ENCODE measurements at regions not wholly inside any gene's neighbourhood (a gene's known extent, or its start where the extent isn't known, plus 50 kb on each side); places are given as distances from the start of the nearest gene placed in this dataset.

DNA sequence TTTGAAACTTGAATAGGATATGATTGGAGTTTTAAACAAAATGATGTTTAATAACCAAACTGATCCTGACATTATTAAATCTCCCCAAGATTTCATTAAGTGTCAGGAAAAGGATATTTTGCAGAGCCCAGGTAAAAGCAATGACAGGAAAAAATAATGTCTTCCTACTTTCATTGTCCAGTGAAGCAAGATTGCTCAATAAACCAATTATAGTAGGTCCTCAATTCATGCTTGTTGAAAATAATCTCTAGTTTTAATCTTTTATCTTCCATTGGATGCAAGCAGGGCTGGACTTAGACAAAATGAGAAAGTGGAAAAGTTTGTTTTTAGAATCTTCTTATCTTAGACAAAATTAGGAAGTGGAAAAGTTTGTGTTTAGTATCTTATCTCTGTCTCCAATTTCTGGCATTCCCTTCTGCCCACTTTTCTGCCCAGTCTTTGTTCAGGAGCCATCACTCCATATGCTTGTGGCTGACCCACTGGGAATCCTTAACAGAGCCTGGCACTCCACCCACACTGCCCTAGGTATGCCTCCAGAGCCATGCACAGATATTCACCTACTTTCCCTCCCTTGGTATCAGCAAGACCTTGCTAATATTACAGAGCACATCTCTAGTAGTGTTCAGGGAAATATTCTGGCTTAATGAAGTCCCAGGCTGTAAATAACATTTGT is 57.0 kb upstream of the CARMIL1 start:
- no peak for TF ChIP-seq Cebpa-rat (IDR thresholded peaks at IDR 0.05)
- Histone ChIP-seq H3K4me3 (no peak overlapping the region), H3K27me3 (no peaks in the 10 kb centered on the region), H3K36me3 (no peaks in the 10 kb centered on the region), H3K4me1 (0 out of 2 replicates have a peak, but pooled peaks cover 6% of the 10 kb centered on the region), H3K27ac (no peak overlapping the region), H3K9me3 (no peaks in the 10 kb centered on the region), H3K9ac (no peak overlapping the region), H4K20me1 (no peaks in the 10 kb centered on the region), H3K4me2 (no peak overlapping the region)

DNA sequence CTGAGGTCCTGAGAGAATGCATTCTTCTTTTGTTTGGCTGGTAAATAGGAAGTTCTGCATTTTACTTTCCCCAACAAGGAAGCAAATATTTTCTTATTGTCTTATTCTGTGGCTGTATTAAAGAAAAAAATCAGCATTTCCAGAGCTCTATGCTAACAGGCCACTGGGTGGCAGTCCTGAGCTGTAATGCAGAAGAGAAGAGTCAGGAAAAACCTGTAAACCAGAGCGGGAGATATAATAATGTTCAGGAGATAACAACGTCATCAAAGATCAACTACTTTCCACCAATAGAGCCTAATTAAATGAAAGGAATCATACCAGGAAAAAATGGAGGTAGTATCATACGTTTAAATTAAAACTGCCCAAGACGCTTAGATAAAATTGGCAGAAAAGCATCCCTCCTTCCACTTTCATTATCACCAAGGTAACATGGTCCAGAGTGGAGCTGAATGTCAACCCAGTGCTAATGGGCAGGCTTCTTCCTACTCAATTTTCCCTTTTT is 55.6 kb upstream of the CARMIL1 start:
- Histone ChIP-seq H3K36me3 (no peaks in the 10 kb centered on the region), H3K27ac (no peak overlapping the region), H3K4me3 (no peak overlapping the region), H3K9me3 (no peaks in the 10 kb centered on the region), H3K4me1 (0 out of 2 replicates have a peak, but pooled peaks cover 6% of the 10 kb centered on the region), H3K4me2 (peak overlapping the region; percentile 45), H3K9ac (no peak overlapping the region), H4K20me1 (no peaks in the 10 kb centered on the region), H3K27me3 (no peaks in the 10 kb centered on the region)
- no peak for TF ChIP-seq Cebpa-rat (IDR thresholded peaks at IDR 0.05)

DNA sequence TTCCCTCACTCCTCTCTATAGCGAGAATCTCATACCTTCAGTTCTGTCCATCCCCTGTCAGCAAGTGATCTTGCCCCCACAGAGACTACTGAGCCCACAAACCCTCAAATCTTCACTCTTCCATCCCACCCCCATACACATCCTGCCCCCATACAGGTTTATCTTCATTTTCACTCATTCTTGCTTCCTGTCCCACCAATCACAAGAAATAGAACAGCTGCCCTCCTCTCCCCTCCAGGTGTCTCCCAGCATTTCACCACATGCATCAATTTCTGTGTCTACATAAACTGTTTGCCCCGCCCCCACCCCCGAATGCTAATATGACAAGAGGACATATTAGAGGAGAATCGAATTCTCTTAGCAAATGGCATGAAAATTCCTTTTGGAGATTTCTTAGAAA is 54.9 kb upstream of the CARMIL1 start:
- 0 out of 2 replicates have a peak, but pooled peaks cover 6% of the 10 kb centered on the region for H3K4me1 ChIP-seq
- no peak overlapping the region for H3K4me3 ChIP-seq
- H3K9me3 ChIP-seq, result no peaks in the 10 kb centered on the region
- no peaks in the 10 kb centered on the region for H4K20me1 ChIP-seq
- no peaks in the 10 kb centered on the region for H3K27me3 ChIP-seq
- H3K36me3 ChIP-seq, result no peaks in the 10 kb centered on the region
- H3K27ac ChIP-seq, result no peak overlapping the region
- H3K4me2 ChIP-seq, result no peak overlapping the region
- TF ChIP-seq Cebpa-rat (IDR thresholded peaks at IDR 0.05), result no peak
- no peak overlapping the region for H3K9ac ChIP-seq

DNA sequence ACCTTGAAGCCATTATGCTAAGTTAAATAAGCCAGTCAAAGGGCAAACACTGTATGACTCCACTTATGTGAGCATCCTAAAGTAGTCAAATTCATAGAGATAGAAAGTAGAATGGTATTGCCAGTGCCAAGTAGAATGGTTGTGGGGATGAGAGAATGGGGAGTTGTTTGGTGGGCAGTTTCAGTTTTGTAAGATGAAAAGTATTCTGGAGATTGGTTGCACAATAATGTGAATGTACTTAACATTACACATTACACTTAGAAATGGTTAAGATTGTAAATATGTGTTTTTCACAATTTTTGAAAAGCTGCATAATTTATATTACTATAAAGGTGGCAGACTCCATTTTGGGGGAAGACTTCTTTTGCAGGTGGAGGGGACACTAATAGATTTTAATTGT is 51.3 kb upstream of the CARMIL1 start:
- Histone ChIP-seq H3K9me3 (no peaks in the 10 kb centered on the region), H3K9ac (no peak overlapping the region), H3K4me2 (no peak overlapping the region), H3K27me3 (no peaks in the 10 kb centered on the region), H3K36me3 (no peaks in the 10 kb centered on the region), H4K20me1 (no peaks in the 10 kb centered on the region), H3K4me1 (0 out of 2 replicates have a peak, but pooled peaks cover 6% of the 10 kb centered on the region), H3K4me3 (no peak overlapping the region), H3K27ac (no peak overlapping the region)
- TF ChIP-seq Cebpa-rat (IDR thresholded peaks at IDR 0.05), result no peak

Measured in BLaER1 (cell line).